ENCODE measurements at regions not wholly inside any gene's neighbourhood (a gene's known extent, or its start where the extent isn't known, plus 50 kb on each side); places are given as distances from the start of the nearest gene placed in this dataset.
"Not testable (repeated sequence)": the region's sequence is repeated elsewhere in the genome, so short reads cannot be mapped to it uniquely, and the experiment has no call there.

GRCh38 chr3:163508206-163508605 lies 1570.1 kb downstream of the SI start:
- no peak overlapping the region for H3K4me3 ChIP-seq (ENCODE audit: low read length)
- DNase-seq: no peak
- intact Hi-C loops (cut with DNase I): no loop called here
- WGBS: 57% methylated on average over 2 of the region's 2 CpGs
- no peak for ATAC-seq
- no peaks in the 10 kb centered on the region for H3K27me3 ChIP-seq (ENCODE audit: control insufficient read depth, insufficient read depth)
- H3K9me3 ChIP-seq (ENCODE audit: control insufficient read depth, low read length): no peaks in the 10 kb centered on the region
- H3K4me1 ChIP-seq (ENCODE audit: control insufficient read depth, insufficient read depth, low read length): no peaks in the 10 kb centered on the region
- H3K27ac ChIP-seq (ENCODE audit: low read length): no peak overlapping the region

- Histone ChIP-seq H3K4me1 (ENCODE audit: control insufficient read depth, insufficient read depth, low read length) (no peaks in the 10 kb centered on the region), H3K9me3 (ENCODE audit: control insufficient read depth, low read length) (no peaks in the 10 kb centered on the region), H3K4me3 (ENCODE audit: low read length) (no peak overlapping the region), H3K27ac (ENCODE audit: low read length) (no peak overlapping the region), H3K27me3 (ENCODE audit: control insufficient read depth, insufficient read depth) (no peaks in the 10 kb centered on the region)
- DNase-seq: no peak
- no peak for ATAC-seq
- intact Hi-C loops (cut with DNase I): no loop called here
Measured at GRCh38 chr3:163504974-163505373, 1573.3 kb downstream of the SI start.

DNA sequence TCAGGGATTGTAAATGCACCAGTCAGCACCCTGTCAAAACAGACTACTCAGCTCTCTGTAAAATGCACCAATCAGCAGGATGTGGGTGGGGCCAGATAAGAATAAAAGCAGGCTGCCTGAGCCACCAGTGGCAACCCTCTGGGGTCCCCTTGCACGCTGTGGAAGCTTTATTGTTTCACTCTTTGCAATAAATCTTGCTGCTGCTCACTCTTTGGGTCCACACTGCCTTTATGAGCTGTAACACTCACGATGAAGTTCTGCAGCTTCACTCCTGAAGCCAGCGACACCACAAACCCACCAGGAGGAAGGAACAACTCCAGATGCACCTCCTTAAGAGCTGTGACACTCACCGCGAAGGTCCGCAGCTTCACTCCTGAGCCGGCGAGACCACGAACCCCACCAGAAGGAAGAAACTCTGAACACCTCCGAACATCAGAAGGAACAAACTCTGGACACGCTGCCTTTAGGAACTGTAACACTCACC lies 1578.5 kb downstream of the SI start:
- DNase-seq; H3K27ac ChIP-seq (ENCODE audit: low read length); H3K4me3 ChIP-seq (ENCODE audit: low read length); H3K4me1 ChIP-seq (ENCODE audit: control insufficient read depth, insufficient read depth, low read length); H3K9me3 ChIP-seq (ENCODE audit: control insufficient read depth, low read length); H3K27me3 ChIP-seq (ENCODE audit: control insufficient read depth, insufficient read depth); intact Hi-C loops (cut with DNase I); ATAC-seq: not testable (repeated sequence)
- WGBS: 91% methylated on average over 11 of the region's 11 CpGs

DNA sequence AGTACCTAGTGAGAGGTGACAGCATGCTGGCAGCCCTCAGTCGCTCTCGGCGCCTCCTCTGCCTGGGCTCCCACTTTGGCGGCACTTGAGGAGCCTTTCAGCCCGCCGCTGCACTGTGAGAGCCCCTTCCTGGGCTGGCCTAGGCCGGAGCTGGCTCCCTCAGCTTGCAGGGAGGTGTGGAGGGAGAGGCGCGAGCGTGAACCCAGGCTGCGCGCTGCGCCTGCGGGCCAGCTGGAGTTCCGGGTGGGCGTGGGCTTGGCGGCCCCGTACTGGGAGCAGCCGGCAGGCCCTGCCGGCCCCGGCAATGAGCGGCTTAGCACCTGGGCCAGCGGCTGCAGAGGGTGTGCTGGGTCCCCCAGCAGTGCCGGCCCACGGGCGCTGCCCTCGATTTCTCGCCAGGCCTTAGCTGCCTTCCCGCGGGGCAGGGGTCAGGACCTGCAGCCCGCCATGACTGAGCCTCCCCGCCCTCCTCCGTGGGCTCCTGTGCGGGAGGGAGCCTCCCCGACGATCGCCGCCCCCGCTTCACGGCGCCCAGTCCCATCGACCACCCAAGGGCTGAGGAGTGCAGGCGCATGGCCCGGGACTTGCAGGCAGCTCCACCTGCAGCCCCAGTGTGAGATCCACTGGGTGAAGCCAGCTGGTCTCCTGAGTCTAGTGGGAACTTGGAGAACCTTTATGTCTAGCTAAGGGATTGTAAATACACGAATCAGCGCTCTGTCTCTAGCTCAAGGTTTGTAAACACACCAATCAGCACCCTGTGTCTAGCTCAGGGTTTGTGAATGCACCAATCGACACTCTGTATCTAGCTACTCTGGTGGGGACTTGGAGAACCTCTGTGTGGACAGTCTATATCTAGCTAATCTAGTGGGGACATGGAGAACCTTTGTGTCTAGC lies 1579.2 kb downstream of the SI start:
- H3K27ac ChIP-seq (ENCODE audit: low read length); H3K9me3 ChIP-seq (ENCODE audit: control insufficient read depth, low read length); H3K4me3 ChIP-seq (ENCODE audit: low read length); H3K4me1 ChIP-seq (ENCODE audit: control insufficient read depth, insufficient read depth, low read length); intact Hi-C loops (cut with DNase I); H3K27me3 ChIP-seq (ENCODE audit: control insufficient read depth, insufficient read depth); ATAC-seq: not testable (repeated sequence)
- WGBS: 94% methylated on average over 47 of the region's 47 CpGs
- DNase-seq: peak in 1 of 3 donors; percentile 42

DNA sequence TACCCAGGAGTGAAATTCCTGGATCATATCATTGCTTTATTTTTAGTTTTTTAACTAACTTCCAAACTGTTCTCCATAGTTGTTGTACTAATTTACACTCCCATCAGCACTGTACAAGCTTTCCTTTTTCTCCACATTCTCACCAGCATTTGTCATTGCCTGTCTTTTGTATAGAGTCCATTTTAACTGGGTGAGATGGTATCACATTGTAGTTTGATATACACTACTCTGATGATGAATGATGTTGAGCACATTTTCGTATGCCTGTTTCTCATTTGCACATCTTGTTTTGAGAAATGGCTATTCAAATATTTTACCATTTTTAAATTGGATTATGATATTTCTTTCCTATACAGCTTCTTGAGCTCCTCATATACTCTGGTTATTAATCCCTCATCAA lies 1586.6 kb downstream of the SI start:
- no peak for DNase-seq
- 56% methylated on average over 1 of the region's 1 CpG for WGBS
- Histone ChIP-seq H3K27ac (ENCODE audit: low read length) (no peak overlapping the region), H3K4me1 (ENCODE audit: control insufficient read depth, insufficient read depth, low read length) (no peaks in the 10 kb centered on the region), H3K4me3 (ENCODE audit: low read length) (no peak overlapping the region), H3K27me3 (ENCODE audit: control insufficient read depth, insufficient read depth) (no peaks in the 10 kb centered on the region), H3K9me3 (ENCODE audit: control insufficient read depth, low read length) (no peaks in the 10 kb centered on the region)
- intact Hi-C loops (cut with DNase I): no loop called here
- no peak for ATAC-seq

DNA sequence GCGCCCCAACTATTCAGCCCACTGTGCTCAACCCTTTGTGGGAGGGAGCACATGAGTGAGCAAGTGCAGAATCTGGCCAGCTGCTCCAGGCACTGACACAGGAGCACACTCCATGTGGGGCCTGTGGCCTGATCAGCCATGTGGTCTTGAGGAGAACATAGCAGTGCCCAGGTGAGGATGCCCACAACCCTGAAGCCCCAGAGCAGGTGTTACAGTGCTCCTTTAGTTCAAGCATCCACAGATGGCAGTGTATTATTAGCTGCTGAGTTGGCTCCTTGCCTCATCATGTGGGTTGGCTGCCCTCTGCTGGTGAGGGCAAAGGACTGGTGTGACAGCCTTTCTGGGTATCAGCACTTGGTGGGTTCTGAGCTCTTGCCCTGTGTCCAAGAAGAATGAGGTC lies 1588.2 kb downstream of the SI start:
- Histone ChIP-seq H3K27ac (ENCODE audit: low read length) (no peak overlapping the region), H3K27me3 (ENCODE audit: control insufficient read depth, insufficient read depth) (no peaks in the 10 kb centered on the region), H3K4me1 (ENCODE audit: control insufficient read depth, insufficient read depth, low read length) (no peaks in the 10 kb centered on the region), H3K9me3 (ENCODE audit: control insufficient read depth, low read length) (no peaks in the 10 kb centered on the region), H3K4me3 (ENCODE audit: low read length) (no peak overlapping the region)
- WGBS: 100% methylated on average over 1 of the region's 1 CpG
- intact Hi-C loops (cut with DNase I): no loop called here
- DNase-seq: peak in 1 of 3 donors; percentile 45
- no peak for ATAC-seq

DNA sequence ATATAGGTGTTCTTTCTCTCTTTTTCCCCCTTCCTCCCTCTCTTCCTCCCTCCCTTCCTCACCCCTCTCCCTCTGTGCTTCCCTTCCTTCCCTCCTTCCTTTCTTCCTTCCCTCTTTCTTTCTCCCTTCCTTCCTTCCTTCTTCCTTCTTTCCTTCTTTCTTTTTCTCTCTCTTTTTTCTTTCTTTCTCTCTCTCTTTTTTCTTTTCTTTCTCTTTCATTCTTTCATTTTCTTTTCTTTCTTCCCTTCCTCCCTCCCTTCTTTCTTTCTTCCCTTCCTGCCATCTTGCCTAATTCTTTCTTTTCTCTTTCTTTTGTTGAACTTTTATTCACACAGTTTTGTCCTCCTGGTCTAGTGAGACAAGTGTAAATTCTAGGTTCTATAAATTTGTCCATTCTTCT lies 1595.6 kb downstream of the SI start:
- DNase-seq (no peak), ATAC-seq (no peak)
- H3K27me3 ChIP-seq (ENCODE audit: control insufficient read depth, insufficient read depth): no peaks in the 10 kb centered on the region
- H3K4me1 ChIP-seq (ENCODE audit: control insufficient read depth, insufficient read depth, low read length): no peaks in the 10 kb centered on the region
- H3K4me3 ChIP-seq (ENCODE audit: low read length): no peak overlapping the region
- H3K9me3 ChIP-seq (ENCODE audit: control insufficient read depth, low read length): no peaks in the 10 kb centered on the region
- no peak overlapping the region for H3K27ac ChIP-seq (ENCODE audit: low read length)
- intact Hi-C loops (cut with DNase I): no loop called here

GRCh38 chr3:163481738-163482137 lies 1596.6 kb downstream of the SI start:
- Histone ChIP-seq H3K9me3 (ENCODE audit: control insufficient read depth, low read length) (no peaks in the 10 kb centered on the region), H3K27me3 (ENCODE audit: control insufficient read depth, insufficient read depth) (no peaks in the 10 kb centered on the region), H3K4me1 (ENCODE audit: control insufficient read depth, insufficient read depth, low read length) (no peaks in the 10 kb centered on the region), H3K27ac (ENCODE audit: low read length) (no peak overlapping the region), H3K4me3 (ENCODE audit: low read length) (no peak overlapping the region)
- 59% methylated on average over 1 of the region's 1 CpG for WGBS
- intact Hi-C loops (cut with DNase I): no loop called here
- ATAC-seq (no peak), DNase-seq (no peak)

DNA sequence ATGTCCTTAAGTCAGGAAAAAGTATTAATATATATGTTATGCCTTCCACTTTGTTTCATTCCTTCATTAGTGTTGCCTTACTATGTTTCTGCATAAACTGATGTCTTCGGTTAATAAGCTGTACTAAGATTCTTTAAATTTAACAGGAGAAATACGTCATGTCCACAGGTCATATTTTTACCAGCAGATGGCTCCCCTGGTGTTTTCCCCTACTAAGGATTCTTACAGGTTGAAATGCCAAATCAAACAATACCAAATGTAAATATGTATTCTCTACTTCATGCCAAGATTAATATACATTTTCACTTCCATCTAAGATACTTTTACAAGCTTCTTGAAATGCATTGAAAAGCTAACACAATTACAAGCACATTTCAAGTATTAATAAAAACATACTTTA lies 1602.1 kb downstream of the SI start:
- no peak for DNase-seq
- H3K4me3 ChIP-seq (ENCODE audit: low read length): no peak overlapping the region
- no peaks in the 10 kb centered on the region for H3K9me3 ChIP-seq (ENCODE audit: control insufficient read depth, low read length)
- no peak overlapping the region for H3K27ac ChIP-seq (ENCODE audit: low read length)
- 52% methylated on average over 2 of the region's 2 CpGs for WGBS
- no peak for ATAC-seq
- intact Hi-C loops (cut with DNase I): no loop called here
- H3K4me1 ChIP-seq (ENCODE audit: control insufficient read depth, insufficient read depth, low read length): no peaks in the 10 kb centered on the region
- no peaks in the 10 kb centered on the region for H3K27me3 ChIP-seq (ENCODE audit: control insufficient read depth, insufficient read depth)

DNA sequence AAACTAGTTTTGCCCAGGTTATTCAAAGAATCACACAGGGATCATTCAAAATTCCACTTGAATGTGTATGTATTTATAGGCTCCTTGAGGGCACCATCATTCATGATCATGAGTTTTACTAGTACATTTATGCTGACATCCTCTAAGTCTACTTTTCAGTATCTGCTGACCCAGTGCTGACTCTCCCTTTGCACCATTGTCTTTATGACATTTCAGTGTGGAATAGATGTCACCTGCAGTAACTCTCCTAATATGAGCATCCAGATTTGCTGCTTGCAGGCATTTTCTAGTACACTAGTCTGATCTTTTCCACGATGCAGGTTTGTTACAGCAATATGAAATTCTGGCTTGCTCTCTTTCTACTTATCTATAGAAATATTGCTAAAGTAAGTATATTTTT lies 1603.5 kb downstream of the SI start:
- Histone ChIP-seq H3K27ac (ENCODE audit: low read length) (no peak overlapping the region), H3K9me3 (ENCODE audit: control insufficient read depth, low read length) (no peaks in the 10 kb centered on the region), H3K27me3 (ENCODE audit: control insufficient read depth, insufficient read depth) (no peaks in the 10 kb centered on the region), H3K4me3 (ENCODE audit: low read length) (no peak overlapping the region), H3K4me1 (ENCODE audit: control insufficient read depth, insufficient read depth, low read length) (no peaks in the 10 kb centered on the region)
- intact Hi-C loops (cut with DNase I): no loop called here
- no peak for DNase-seq
- 31% methylated on average over 1 of the region's 1 CpG for WGBS
- ATAC-seq: no peak

DNA sequence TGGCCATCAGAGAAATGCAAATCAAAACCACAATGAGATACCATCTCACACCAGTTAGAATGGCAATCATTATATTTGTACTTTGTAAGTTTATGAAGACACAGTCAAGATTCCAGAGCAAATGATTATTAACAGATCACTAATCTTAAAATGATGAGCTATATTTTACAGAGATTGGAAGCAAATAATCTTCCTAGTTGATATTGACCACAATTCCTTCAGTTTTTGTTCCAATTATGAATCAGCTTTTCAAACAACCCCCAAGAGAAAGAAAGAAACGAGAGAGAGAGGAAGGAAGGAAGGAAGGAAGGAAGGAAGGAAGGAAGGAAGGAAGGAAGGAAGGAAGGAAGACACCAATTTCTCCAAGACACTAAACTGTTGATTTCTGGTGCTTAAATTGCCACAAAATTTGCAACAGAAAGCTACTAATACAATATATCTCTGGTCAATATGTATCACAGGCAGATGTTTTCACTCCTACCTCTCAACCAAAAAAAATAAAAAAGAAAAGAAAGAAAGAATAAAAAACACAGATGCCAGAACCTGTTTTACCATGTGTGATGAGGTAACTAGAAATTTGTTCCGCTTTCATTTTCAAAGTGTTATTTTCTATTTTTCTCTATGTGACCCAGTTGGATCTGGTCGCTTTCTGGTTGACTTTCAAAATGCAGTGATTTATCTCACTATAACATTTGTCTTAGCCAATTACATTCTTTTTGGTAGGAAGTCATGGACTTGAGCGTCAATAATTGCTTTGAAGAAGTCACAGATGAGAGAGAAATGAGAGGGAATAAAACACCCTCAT lies 1609.6 kb downstream of the SI start:
- Histone ChIP-seq H3K27ac (ENCODE audit: low read length) (no peak overlapping the region), H3K9me3 (ENCODE audit: control insufficient read depth, low read length) (no peaks in the 10 kb centered on the region), H3K4me1 (ENCODE audit: control insufficient read depth, insufficient read depth, low read length) (no peaks in the 10 kb centered on the region), H3K27me3 (ENCODE audit: control insufficient read depth, insufficient read depth) (no peaks in the 10 kb centered on the region), H3K4me3 (ENCODE audit: low read length) (no peak overlapping the region)
- WGBS: 66% methylated on average over 4 of the region's 4 CpGs
- ATAC-seq (no peak), DNase-seq (no peak)
- intact Hi-C loops (cut with DNase I): no loop called here

All from right cardiac atrium (tissue), 5 donors.